SKM-1 treated with dmso at 0.1 percent for 144 hours (cell line): ENCODE measurements at regions not wholly inside any gene's neighbourhood (a gene's known extent, or its start where the extent isn't known, plus 50 kb on each side); places are given as distances from the start of the nearest gene placed in this dataset.

Experiments used
- DNase-seq: peaks from one replicate; lab custom pipeline; 2025; ENCODE audit not compliant: unreplicated experiment; lab: John Stamatoyannopoulos, UW

- no peak for DNase-seq
Observed at GRCh38 chr6:18920701-18921100, 533.6 kb downstream of the RNF144B start.

DNA sequence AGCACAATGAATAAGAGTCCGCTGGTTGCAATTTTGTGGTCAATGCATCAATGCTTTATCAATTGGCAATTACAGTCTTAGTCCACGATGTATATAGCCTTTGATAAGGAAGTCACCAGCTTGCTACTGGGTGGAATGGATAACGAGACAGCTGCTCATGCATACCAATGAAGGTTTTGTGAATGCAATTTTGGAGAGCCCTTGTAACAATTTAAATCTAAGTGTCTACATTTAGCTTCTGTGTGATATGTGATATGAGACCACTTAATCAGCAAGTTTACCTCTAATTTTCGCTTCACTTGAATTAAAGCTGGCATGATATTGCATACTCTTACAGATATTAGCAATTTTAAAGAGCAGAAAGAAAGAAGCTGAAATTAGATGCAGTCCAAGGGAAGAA is 543.9 kb downstream of the RNF144B start:
- DNase-seq = no peak

GRCh38 chr6:18958146-18958545 is 571.0 kb downstream of the RNF144B start:
- DNase-seq = no peak

- DNase-seq = no peak
Observed at GRCh38 chr6:18961566-18961965, 574.4 kb downstream of the RNF144B start.

- DNase-seq = no peak
Observed at GRCh38 chr6:18962361-18962905, 575.3 kb downstream of the RNF144B start.

DNA sequence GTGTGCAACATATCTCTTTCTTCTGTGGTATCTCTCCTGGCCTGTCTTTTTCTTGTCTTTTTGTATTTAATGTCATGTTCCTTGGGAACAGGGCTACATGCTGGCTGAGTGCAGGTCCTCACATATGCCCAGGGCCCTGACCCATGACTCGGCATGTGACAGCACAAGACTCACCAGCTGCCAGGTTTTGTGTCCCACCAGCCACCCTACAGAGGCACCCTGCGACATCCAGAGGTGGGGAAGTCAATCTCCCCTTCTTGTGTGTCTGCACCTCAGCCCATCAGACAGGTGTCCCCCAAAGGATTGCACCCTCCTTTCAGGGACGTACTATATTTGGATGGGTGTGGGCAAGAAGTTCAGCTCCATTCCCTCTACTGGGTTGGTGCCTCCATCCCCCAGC is 576.3 kb downstream of the RNF144B start:
- DNase-seq = no peak

DNA sequence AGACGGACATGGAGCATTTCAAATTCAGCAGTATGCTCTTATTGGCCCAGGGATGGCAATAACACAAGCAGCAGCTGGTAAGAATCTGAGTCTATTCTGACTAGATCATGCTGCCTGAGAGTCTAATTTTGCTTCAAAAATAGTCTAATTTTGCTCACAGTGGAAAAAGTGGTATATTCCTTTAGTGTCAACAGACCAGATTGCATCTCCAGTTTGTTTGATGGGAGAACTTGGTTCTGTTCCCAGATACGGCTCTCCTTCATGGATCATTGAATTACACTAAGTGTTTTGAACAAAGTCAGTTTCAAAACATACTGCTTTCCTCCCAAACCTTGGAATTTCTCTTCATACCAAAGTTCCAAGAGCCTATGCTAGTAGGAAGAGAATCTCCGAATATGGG is 586.1 kb downstream of the RNF144B start:
- DNase-seq = no peak

- no peak for DNase-seq
Observed at GRCh38 chr6:18976091-18976490, 588.9 kb downstream of the RNF144B start.

DNA sequence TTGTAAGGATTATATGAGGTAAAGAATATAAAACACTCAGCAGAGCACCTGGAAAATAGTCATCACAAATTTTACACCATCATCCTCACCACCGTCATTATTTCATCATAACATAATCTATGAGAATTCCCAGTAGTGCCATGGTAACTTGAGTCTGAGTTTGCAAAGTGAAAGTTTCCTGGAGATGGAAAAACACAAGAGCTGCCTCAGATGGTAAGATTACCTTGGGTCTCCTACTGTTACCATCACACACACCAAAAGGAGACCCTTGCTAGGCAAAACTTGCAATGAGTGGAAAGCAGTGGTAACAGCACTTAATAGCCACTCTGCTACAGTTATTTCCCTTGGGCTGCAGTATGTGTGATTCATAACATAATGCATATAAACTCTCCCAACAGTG is 589.8 kb downstream of the RNF144B start:
- no peak for DNase-seq

- no peak for DNase-seq
Observed at GRCh38 chr6:18978337-18979128, 591.4 kb downstream of the RNF144B start.

GRCh38 chr6:18985061-18985460 is 597.9 kb downstream of the RNF144B start:
- no peak for DNase-seq

- no peak for DNase-seq
Observed at GRCh38 chr6:18985996-18986395, 598.8 kb downstream of the RNF144B start.

DNA sequence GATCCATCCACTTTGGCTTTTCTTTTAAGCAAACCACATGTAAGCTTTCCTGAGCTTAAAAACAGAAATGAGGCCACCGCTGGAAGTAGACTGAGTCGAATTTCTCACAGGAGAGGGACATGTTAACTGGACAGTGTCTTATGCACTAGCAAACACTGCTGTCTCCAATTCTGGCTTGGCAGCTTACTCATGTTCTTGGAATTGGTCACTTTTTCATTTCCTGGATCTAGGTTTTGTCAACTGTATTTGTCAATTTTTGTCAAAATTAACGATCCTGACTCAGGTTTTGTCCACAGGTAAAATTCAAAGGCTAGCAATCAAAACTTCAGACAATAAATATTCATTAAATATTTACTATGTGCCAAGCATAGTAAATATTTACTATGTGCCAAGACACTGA is 601.5 kb downstream of the RNF144B start:
- no peak for DNase-seq

DNA sequence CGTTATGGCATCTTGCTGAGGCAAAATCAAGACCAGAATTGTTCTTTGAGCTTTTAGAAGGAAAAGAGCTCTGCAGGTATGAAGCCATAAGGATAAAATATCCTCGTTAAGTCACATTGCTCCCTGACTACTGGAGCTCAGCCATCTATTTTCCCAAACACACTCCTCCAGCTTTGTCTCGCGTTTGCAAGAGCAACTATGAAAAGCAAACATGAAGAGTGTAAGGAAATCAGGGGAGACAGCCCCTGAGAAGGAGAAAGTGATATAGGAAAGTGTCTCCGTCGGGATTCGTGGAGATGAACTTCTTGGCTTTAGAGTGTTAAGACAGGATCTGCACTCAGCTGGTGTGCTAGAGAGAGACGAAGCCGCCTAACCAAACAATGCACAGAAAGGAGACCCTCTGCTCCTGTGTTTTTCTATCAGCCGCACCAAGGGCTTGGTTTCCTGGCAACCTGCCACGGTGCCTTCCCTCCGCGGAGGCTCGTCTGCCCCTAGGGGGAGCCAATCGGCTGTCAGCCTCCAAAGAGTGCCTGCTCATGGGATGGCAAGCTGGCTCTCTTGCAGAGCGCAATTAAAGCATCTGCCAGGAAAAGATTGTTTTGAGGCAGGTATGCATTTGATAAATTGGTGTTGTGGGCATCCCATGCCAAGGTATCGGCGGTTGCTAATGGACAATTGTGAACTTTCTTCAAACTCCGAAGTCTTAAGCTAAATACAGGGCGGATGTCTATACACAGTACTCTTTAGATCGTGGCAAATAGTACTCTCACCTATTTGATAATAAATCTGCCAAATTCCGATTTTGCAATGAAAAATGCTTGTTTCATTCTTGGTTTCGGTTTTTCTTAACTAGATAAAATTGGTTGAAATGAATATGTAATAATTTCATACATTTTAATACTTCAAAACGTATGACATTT is 603.2 kb downstream of the RNF144B start:
- no peak for DNase-seq

DNA sequence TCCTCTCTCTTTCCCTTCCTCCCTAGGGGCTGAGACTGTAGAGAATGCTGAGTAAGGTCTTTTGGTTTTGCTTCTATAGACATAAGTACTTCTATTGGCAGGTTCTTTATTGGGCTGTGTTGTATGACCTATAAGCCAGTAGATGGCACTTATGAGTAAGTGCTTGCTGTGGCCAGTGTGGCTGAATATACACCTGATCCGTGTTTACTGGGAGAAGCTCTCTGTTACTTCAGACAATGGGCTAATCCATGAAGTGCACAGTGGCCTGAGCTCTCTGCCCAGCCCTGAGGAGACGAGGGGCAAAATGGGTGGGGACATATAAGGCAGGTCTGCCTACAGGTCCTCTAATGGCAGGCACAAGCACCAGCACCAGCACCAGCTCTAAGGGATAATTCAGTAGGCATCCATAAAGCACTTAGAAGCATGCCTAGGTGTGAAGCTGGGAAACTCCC is 610.3 kb downstream of the RNF144B start:
- DNase-seq = peak; percentile 23

GRCh38 chr6:19002976-19003560 is 615.9 kb downstream of the RNF144B start:
- no peak for DNase-seq

GRCh38 chr6:19004176-19004575 is 617.0 kb downstream of the RNF144B start:
- DNase-seq = no peak

DNA sequence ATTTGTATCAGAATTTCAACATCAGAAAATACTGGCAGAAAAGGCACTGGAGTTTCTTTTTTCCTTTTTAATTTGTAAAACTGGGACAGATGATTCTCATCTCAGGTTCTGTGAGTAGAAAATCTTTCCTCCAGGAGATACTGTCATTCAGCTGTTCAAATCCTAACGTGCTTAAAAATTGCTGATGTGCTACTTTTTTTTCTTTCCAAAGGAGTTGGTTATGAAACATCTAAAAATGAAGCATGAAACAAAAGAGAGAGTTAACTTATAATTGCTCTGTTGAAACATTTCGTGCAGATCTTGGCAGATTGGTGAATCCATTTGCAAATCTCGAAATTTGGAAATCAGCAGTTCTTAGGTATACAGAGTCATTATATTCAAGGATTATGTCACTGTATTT is 622.6 kb downstream of the RNF144B start:
- DNase-seq = no peak

DNA sequence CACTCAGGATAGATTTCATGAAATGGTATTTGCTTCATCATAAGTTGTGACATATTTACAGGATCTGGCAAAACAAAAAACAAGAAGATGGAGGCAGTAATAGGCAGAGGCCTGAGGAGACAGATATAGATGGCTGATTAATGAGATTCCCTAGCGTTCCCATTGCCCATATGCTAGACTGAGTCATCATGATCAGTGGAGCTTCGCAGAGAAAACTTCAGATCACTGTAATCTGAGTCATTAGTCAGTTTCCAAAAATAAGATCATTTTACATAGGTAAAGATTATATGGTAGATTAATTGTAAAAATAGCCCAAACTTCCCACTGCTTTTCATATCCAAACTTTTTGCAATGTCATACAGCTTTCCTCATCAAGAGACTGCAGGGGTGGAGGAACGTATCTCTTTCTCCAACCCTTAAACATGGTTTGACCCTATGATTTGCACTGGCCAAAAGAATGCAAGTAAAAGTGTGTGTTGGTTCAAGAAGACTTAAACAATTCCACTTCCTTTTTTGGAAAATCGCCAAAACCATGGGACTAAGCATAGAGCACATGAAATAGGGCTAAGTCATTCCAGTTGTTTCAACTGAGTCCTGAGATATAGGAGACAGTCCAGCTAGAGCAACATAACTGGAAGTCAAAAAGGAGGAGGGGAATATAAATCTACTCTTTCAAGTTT is 626.0 kb downstream of the RNF144B start:
- no peak for DNase-seq

DNA sequence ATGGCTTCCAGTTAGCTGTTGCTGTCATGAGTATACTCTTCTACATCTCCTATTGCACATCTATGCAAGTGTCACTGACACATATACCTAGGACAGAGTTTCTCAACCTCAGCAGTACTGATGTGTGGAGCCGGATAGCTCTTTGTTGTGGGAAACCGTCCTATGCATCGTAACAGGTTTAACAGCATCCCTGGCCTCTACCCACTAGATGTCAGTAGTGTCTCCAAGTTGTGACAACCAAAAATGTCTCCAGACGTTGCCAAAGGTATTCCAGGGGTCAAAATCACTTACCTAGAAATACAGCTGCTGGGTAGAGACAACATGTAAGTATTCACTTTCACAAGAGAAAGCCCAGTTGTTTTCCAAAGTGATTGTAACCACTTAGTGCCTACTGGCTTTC is 637.6 kb downstream of the RNF144B start:
- DNase-seq = peak; percentile 4

- DNase-seq = no peak
Observed at GRCh38 chr6:19028201-19028600, 641.1 kb downstream of the RNF144B start.
